Activated B cell treated with CpG ODN at 0.5 μM for 24 hours (primary cell): ENCODE measurements at regions not wholly inside any gene's neighbourhood (a gene's known extent, or its start where the extent isn't known, plus 50 kb on each side); places are given as distances from the start of the nearest gene placed in this dataset.

Source experiments
- ATAC-seq: fragments of 200-7000 bp; cut with Tn5 transposase; one replicate; pipeline ENCODE4 v1.10.0; 2021; ENCODE audit warnings: low read depth, mild to moderate bottlenecking, moderate library complexity
- CTCF ChIA-PET: fragments of 350-600 bp; sonication (Branson Sonifier 250); formaldehyde crosslinking; loops from one replicate; lab custom pipeline; 2021; ENCODE audit warnings: antibody characterized with exemption; lab: Charles Lee
- POLR2A ChIA-PET: fragments of 350-600 bp; sonication (Branson Sonifier 250); formaldehyde crosslinking; loops from one replicate; lab custom pipeline; 2021; ENCODE audit warnings: antibody characterized with exemption; lab: Charles Lee
- DNase-seq: peaks from one replicate; pipeline ENCODE4 v3.0.0; 2022
- H3K27ac Mint-ChIP-seq: one replicate; pipeline ENCODE4 v1.8.0; 2020; ENCODE audit warnings: mixed read lengths
- H3K27me3 Mint-ChIP-seq: one replicate; pipeline ENCODE4 v1.8.0; 2021; ENCODE audit warnings: mixed read lengths
- H3K36me3 Mint-ChIP-seq: one replicate; pipeline ENCODE4 v1.8.0; 2021; ENCODE audit warnings: low read depth, mixed read lengths
- H3K4me1 Mint-ChIP-seq: one replicate; pipeline ENCODE4 v1.8.0; 2021; ENCODE audit warnings: mixed read lengths
- H3K4me3 Mint-ChIP-seq: one replicate; pipeline ENCODE4 v1.8.0; 2020; ENCODE audit warnings: mild to moderate bottlenecking, mixed read lengths
- H3K9me3 Mint-ChIP-seq: one replicate; pipeline ENCODE4 v1.8.0; 2020; ENCODE audit warnings: mixed read lengths
- intact Hi-C: fragments of 100-400 bp; cut with micrococcal nuclease; formaldehyde crosslinking; loops from one replicate; pipeline ENCODE4 v1.15.1; 2024
- TF ChIP-seq, protein P1 (sequence below): fragments of 200-600 bp; IDR thresholded peaks from one replicate; pipeline ENCODE4 v1.8.0; 2022; ENCODE audit warnings: antibody characterized with exemption, mild to moderate bottlenecking

DNA sequence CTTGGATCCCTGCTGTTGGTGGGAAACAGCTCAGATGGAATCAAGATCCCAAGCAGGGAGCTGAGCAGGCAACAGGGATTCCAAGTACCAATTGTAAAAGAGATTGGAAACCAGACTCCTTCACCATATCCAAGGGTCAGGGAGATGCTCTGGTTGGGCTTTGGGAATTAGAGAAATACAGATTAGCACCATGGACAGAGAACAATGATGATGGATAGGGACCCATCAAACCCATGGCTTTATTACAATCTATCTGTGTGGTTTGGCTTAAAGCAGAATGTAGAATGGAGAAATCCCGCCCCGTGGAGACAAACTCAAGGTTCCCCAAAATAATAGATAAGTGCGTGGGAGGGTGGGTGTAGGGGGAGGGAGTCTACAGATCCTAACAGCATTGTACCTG, 120.7 kb upstream of the CSF3R start:
- Mint-ChIP-seq H3K36me3 (no peaks in the 10 kb centered on the region), H3K9me3 (no peaks in the 10 kb centered on the region), H3K27me3 (peaks cover 16% of the 10 kb centered on the region), H3K27ac (no peak overlapping the region), H3K4me1 (no peaks in the 10 kb centered on the region), H3K4me3 (no peak overlapping the region)
- POLR2A ChIA-PET, result no interaction called here
- DNase-seq (no peak), ATAC-seq (no peak)
- TF ChIP-seq, protein P1, sequence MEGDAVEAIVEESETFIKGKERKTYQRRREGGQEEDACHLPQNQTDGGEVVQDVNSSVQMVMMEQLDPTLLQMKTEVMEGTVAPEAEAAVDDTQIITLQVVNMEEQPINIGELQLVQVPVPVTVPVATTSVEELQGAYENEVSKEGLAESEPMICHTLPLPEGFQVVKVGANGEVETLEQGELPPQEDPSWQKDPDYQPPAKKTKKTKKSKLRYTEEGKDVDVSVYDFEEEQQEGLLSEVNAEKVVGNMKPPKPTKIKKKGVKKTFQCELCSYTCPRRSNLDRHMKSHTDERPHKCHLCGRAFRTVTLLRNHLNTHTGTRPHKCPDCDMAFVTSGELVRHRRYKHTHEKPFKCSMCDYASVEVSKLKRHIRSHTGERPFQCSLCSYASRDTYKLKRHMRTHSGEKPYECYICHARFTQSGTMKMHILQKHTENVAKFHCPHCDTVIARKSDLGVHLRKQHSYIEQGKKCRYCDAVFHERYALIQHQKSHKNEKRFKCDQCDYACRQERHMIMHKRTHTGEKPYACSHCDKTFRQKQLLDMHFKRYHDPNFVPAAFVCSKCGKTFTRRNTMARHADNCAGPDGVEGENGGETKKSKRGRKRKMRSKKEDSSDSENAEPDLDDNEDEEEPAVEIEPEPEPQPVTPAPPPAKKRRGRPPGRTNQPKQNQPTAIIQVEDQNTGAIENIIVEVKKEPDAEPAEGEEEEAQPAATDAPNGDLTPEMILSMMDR, result no peak
- intact Hi-C loops, result no loop called here
- CTCF ChIA-PET, result no interaction called here

DNA sequence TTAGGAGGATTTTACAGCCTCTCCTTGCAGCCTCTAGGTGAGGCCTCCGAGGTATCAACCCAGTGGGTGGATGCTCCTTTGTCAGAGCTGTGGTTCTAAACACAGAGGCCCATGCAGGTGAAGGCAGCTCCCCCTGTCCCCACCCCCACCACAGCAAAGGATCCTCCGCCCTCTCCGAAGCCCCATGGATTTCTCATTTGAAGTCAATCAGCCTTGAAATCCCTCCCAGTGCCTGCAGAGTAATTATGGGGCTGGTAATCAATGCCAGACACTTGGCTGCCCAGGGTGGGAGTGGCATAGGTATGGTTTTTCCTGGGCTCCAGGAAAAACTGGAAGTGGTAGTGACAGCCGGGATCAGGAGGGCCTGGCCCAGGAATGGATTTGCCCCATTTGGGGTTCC, 119.5 kb upstream of the CSF3R start:
- H3K27me3 Mint-ChIP-seq, result peaks cover 25% of the 10 kb centered on the region
- ATAC-seq, result no peak
- no peaks in the 10 kb centered on the region for H3K9me3 Mint-ChIP-seq
- no peak overlapping the region for H3K4me3 Mint-ChIP-seq
- H3K27ac Mint-ChIP-seq, result no peak overlapping the region
- ChIA-PET CTCF (no interaction called here), POLR2A (no interaction called here)
- H3K36me3 Mint-ChIP-seq, result no peaks in the 10 kb centered on the region
- TF ChIP-seq, protein P1, result no peak
- H3K4me1 Mint-ChIP-seq, result no peaks in the 10 kb centered on the region
- DNase-seq, result no peak
- intact Hi-C loops, result no loop called here

DNA sequence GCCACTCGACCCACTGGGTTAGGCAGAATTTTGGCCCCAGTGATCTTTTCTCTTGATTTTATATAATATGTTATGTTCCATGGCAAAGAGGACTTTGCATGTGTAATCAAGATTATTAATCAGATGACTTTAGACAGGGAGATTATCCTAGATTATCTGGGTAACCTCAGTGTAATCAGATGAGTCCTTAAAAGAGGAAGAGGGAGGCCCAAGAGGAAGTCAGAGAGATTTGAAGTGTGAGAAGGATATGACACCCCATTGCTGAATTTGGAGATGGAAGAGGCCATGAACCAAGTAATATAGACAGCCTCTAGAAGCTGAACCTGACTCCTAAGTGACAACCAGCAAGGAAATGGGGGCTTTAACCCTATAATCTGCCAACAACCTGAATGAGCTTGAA, 117.1 kb upstream of the CSF3R start:
- ChIA-PET POLR2A (no interaction called here), CTCF (no interaction called here)
- Mint-ChIP-seq H3K4me3 (no peak overlapping the region), H3K4me1 (no peaks in the 10 kb centered on the region), H3K27ac (no peak overlapping the region), H3K9me3 (no peaks in the 10 kb centered on the region), H3K27me3 (peaks cover 32% of the 10 kb centered on the region), H3K36me3 (no peaks in the 10 kb centered on the region)
- intact Hi-C loops, result no loop called here
- no peak for DNase-seq
- no peak for ATAC-seq
- TF ChIP-seq, protein P1, result no peak

DNA sequence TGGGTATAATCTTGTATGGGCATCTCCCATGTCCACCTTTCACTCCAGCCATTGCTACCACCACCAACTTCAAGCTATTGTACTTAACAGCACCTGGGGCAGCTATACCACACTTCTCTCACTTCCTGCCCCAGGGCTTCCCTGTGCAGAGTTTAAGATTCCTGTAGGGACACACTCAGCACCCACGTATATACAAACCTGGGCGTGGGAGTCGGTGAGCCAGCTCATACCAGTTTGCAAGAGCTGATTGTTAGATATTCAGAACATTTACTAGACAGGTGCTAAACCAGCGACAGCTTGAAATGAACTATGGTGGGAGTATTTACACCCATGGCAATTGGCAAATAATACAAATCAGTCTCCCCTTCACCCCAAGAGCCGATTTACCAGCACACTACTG, 114.8 kb upstream of the CSF3R start:
- H3K4me1 Mint-ChIP-seq, result no peaks in the 10 kb centered on the region
- H3K4me3 Mint-ChIP-seq, result no peak overlapping the region
- peaks cover 27% of the 10 kb centered on the region for H3K27me3 Mint-ChIP-seq
- no peaks in the 10 kb centered on the region for H3K36me3 Mint-ChIP-seq
- POLR2A ChIA-PET, result no interaction called here
- H3K27ac Mint-ChIP-seq, result no peak overlapping the region
- DNase-seq, result no peak
- no peaks in the 10 kb centered on the region for H3K9me3 Mint-ChIP-seq
- intact Hi-C loops, result no loop called here
- TF ChIP-seq, protein P1, result no peak
- no peak for ATAC-seq
- CTCF ChIA-PET, result no interaction called here

DNA sequence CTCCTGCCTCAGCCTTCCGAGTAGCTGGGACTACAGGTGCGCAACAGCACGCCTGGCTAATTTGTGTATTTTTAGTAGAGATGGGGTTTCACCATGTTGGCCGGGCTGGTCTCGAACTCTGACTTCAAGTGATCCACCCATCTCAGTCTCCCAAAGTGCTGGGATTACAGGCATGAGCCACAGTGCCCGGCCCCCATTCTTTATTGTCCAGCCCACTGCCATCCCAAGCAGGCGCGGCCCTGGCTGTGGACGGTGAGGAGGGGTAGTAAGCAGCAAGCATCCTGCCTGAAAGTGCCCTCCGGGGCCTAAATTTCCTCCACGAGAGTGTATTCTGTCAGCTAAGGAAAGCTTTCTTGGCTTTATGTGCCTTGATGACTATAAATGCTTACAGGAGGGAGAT, 113.2 kb upstream of the CSF3R start:
- intact Hi-C loops, result no loop called here
- H3K27me3 Mint-ChIP-seq, result peaks cover 26% of the 10 kb centered on the region
- ChIA-PET CTCF (no interaction called here), POLR2A (no interaction called here)
- no peak overlapping the region for H3K4me3 Mint-ChIP-seq
- TF ChIP-seq, protein P1, result no peak
- no peaks in the 10 kb centered on the region for H3K36me3 Mint-ChIP-seq
- H3K4me1 Mint-ChIP-seq, result no peaks in the 10 kb centered on the region
- DNase-seq, result no peak
- no peak overlapping the region for H3K27ac Mint-ChIP-seq
- no peaks in the 10 kb centered on the region for H3K9me3 Mint-ChIP-seq
- no peak for ATAC-seq
